SK-N-MC (cell line): ENCODE measurements at regions not wholly inside any gene's neighbourhood (a gene's known extent, or its start where the extent isn't known, plus 50 kb on each side); places are given as distances from the start of the nearest gene placed in this dataset.

Source experiments
- EZH2 ChIP-seq: fragments of 200-600 bp; sonication (generic); IDR thresholded peaks from one replicate; pipeline ENCODE4 v1.6.1; 2017; ENCODE audit warnings: antibody characterized with exemption
- POLR2AphosphoS5 ChIP-seq: IDR thresholded peaks from 2 replicates; pipeline ENCODE4 v1.6.1; 2012; ENCODE audit warnings: mild to moderate bottlenecking, low read depth, low read length, borderline replicate concordance

GRCh38 chr17:49906531-49907136 is 58.8 kb upstream of the TAC4 start:
- TF ChIP-seq EZH2 (no peak), POLR2AphosphoS5 (no peak)
